Mammary epithelial cell (primary cell): ENCODE measurements at regions not wholly inside any gene's neighbourhood (a gene's known extent, or its start where the extent isn't known, plus 50 kb on each side); places are given as distances from the start of the nearest gene placed in this dataset.

ENCODE experiments used
- EZH2 ChIP-seq: IDR thresholded peaks from 2 replicates; pipeline ENCODE4 v1.6.1; 2012; ENCODE audit warnings: low read length, inconsistent platforms, borderline replicate concordance
- TF ChIP-seq, protein P1 (sequence below), 2 donors: IDR thresholded peaks in 1 of 2; conservative IDR thresholded peaks in 1 of 2; 2 replicates each; pipeline ENCODE4 v1.5.1; 2011 to 2012; ENCODE audit warnings: inconsistent platforms in 2 of 2, low read length in 2 of 2, mild to moderate bottlenecking in 2 of 2, control low read depth in 1 of 2, low read depth in 1 of 2; ENCODE audit not compliant: insufficient read depth in 1 of 2; ENCODE audit errors: extremely low read depth in 1 of 2

GRCh38 chr7:4523219-4523618, 158.9 kb upstream of the FOXK1 start:
- TF ChIP-seq, protein P1, sequence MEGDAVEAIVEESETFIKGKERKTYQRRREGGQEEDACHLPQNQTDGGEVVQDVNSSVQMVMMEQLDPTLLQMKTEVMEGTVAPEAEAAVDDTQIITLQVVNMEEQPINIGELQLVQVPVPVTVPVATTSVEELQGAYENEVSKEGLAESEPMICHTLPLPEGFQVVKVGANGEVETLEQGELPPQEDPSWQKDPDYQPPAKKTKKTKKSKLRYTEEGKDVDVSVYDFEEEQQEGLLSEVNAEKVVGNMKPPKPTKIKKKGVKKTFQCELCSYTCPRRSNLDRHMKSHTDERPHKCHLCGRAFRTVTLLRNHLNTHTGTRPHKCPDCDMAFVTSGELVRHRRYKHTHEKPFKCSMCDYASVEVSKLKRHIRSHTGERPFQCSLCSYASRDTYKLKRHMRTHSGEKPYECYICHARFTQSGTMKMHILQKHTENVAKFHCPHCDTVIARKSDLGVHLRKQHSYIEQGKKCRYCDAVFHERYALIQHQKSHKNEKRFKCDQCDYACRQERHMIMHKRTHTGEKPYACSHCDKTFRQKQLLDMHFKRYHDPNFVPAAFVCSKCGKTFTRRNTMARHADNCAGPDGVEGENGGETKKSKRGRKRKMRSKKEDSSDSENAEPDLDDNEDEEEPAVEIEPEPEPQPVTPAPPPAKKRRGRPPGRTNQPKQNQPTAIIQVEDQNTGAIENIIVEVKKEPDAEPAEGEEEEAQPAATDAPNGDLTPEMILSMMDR (conservative IDR thresholded peaks at IDR 0.05 in 1 of 2, IDR thresholded peaks at IDR 0.05 in 1 of 2; ENCODE audit: extremely low read depth in 1 of 2, insufficient read depth in 1 of 2, low read depth in 1 of 2, low read length in 2 of 2) = no peak
- TF ChIP-seq EZH2 = no peak
